HG02610 (cell line): ENCODE measurements at regions not wholly inside any gene's neighbourhood (a gene's known extent, or its start where the extent isn't known, plus 50 kb on each side); places are given as distances from the start of the nearest gene placed in this dataset.

Experiments
- ATAC-seq: cut with Tn5 transposase; IDR thresholded peaks from one replicate; pipeline ENCODE4 v1.9.1; 2021; ENCODE audit warnings: mild to moderate bottlenecking, moderate library complexity; ENCODE audit not compliant: unreplicated experiment

DNA sequence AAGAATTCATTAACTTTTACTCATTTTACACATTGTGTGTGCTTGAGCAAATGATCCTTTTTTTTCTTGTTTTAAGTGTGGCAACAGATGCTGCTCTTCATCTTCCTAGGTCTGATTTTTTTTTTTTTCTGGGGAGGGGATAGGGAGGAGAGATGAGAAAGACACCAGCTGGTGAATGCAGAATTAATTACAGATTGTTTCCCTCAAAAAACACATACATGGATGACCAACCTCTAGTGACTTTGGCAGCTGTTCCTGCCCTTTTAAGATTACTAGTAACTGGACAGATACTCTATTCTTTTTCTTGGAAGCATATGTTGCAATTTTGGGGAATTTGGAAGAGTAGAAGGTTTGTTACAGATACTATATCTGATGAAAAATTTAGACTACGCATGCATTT, 103.6 kb upstream of the MYO16 start:
- ATAC-seq, result no peak

DNA sequence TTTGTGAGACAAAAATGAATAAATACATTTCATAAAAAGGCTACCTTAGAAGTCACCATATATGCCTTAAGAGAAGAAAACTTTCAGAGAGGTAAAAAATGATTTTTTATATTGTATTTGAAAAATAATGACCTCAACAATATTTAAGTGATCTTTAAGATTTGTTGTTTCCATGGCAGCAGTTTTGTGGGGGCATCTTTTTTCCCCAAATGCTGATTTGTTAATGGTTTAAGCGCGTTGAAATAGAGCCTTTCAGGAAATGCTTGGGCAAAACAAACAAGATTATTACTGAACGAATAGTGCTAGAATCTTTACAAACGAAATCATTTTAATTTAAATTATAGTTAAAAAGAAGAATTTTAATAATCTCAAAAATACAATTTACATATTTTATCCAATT, 103.1 kb upstream of the MYO16 start:
- no peak for ATAC-seq

DNA sequence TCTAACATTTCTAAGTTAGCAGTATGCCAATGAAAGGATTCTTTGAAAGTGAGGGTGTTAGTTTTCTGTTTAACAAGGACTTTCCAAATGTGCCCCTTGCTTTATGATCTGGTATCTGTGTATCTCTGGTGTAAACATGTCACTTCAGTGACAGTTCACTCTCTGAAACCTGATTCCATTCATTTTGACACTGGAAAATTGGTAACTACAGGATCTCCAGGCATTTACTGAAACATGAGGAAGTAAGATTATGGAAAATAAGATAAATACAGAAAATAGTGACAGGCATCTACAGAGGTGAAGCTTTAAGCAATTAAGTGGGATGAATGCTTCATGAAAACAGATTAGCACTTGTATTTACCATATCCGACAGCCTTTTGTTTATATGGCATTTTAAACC, 101.6 kb upstream of the MYO16 start:
- ATAC-seq, result no peak

DNA sequence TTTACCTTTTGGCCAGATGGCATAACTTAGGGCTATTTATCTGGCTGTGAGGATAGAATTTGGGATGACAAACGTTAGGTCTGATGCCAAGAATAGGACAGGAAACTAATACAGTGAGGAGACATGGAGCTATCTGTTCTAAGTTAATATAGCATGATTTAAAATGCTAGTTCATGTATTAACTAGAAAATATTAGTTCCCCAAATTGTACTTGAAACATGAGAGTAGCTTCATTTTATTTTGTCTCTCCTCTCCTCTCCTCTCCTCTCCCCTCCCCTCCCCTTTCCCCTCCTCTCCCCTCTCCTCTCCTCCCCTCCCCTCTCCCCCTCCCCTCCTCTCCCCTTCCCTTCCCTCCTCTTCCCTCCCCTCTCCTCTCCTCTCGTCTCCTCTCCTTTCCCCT, 101.1 kb upstream of the MYO16 start:
- no peak for ATAC-seq

DNA sequence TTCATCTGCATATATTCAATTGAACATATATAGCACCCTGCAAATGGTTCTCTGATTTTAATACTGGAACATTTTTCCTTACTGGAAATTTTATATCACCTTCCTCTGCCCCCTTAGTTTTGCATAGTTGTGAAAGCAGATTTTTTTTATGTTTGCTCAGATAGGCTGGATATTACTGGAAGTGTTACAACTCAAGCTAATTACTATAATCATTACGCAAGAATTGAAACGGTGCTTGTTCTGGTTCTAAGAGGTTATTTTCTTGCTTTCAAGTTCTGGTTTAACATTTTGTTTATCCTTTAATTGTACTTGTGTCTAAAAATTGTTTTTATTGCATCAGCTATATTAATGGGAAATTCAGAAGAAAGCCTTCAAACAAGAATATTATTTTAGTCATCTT, 95.6 kb upstream of the MYO16 start:
- no peak for ATAC-seq

DNA sequence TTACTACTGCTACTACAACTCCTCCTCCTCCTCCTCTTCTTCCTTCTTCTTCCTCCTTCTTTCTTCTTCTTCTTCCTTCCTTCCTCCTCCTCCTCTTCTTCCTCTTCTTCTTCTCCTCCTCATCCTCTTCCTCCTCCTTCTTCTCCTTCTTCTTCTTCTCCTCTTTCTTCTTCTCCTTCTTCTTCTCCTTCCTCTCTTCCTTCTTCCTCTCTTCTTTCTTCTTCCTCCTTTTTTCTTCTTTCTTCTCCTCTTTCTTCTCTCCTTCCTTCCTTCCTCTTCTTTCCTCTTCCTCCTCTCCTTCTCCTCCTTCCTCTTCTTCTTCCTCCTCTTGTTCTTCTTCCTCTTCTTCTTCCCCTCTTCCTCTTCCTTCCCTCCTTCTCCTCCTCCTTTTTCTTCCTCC, 94.7 kb upstream of the MYO16 start:
- no peak for ATAC-seq

DNA sequence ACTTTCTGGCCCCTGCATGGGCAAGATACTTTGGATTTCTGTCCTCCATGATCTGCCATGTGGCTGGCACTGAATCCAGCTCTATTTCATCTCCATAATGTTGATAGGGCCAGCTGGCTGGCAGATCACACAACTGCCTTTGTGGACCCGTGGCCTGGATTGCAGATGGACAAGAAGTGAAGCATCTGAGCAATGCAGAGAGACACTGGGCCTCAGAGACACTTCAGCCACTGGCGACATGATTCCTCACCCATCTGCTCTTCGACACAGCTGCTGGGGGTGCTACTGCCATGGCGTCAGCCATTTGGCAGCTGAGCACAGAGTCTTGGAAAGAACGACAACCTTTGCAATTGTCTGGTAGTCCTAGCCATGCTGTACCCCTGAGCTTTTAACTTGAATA, 79.5 kb upstream of the MYO16 start:
- ATAC-seq, result no peak

DNA sequence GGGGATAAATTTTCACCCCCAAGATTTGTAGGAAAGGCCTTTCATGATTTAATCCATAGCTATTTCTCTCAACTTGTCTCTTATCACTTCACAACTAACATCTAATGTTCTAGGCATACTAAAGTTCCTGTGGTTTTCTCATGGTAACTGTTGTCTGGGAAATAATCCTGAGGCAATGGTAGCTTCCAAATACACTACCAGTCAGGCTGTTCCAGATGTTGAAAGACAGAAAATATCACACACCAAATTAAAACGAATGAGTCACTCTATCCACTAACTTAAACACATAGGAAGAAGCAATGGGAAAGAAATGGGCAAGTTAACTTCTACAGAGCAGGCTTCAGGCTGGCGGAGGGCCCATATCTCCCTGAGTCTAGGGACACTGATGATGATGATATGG, 77.7 kb upstream of the MYO16 start:
- ATAC-seq, result no peak

DNA sequence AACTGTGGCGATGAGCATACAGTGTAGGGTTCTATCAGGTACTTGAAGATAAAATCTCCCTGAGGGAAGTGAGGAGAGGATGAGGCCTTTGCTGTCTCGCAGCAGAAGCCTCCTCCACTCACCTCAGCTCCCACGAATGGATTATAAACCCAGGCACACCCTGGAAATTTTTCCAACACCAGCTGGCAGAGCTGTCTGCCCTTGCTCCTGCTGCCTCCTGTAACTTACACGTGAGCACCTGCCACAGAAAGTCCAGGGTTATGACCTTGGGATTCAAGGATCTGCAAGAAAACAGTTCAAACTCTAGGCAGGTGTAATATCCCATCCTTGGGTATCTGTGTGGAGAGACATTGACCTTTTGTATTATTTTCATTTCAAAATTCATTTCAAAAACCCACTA, 70.9 kb upstream of the MYO16 start:
- ATAC-seq, result no peak

DNA sequence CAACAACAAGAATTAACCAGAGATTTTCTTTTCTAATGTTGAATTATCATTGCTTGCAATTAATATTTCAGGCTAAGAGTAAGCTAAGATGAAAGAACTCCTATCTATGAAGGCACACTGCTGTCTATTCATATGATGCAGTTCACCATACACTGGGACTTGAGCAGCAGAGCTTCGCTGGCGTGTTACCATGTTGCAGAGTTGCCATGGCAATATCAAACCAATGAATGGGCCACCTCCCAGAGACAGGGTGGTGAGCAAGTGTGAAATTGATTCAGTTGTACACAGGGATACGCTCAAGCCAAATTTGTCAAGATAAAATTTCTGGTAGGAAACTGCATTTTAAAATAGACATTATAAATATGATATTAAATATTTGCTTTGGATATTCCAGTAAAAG, 69.3 kb upstream of the MYO16 start:
- ATAC-seq, result no peak

DNA sequence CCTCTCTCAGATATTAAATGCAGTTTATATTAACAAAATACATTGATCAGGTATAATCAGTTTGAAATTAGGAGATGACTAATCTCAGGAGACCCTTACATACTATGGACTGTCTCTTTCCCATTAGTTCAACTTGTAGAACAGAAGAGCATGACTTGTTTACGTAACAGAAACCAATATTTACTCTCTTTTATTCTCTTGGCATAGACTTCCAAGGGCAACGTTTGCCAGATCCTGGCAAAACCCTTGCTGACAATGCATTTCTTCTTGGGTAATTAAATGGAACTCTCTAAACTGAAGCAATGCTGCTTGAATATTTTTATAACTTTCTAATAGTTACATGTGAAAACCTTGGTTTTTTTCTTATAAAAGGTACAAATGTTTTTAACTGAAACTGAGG, 68.3 kb upstream of the MYO16 start:
- no peak for ATAC-seq

DNA sequence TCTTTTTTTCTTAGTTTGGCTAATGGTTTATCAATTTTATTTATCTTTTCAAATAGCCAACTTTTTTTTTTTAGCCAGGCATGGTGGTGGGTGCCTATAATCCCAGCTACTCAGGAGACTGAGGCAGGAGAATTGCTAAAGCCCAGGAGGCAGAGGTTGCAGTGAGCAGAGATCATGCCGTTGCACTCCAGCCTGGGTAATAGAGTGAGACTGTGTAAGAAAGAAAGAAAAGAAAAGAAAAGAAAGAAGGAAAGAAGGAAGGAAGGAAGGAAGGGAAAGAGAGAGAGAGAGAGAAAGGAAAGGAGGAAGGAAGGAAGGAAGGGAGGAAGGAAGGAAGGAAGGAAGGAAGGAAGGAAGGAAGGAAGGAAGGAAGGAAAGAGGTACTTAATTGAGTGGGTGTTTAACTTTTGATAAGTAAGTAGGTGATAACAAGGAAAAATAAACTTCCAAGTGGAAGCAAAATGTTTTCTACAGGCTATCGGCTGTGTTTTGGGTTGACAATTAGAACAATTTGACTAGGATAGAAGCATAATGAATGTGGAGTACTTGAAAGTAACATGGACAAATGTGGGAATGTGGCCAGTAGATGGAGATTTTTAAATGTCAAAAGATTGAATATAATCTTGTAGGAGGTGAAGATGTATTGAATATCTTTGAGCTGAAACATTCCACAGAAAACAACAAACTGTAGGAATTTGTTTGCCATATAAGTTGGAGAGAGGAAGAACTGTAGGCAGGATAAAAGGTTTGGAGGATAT, 62.8 kb upstream of the MYO16 start:
- no peak for ATAC-seq

DNA sequence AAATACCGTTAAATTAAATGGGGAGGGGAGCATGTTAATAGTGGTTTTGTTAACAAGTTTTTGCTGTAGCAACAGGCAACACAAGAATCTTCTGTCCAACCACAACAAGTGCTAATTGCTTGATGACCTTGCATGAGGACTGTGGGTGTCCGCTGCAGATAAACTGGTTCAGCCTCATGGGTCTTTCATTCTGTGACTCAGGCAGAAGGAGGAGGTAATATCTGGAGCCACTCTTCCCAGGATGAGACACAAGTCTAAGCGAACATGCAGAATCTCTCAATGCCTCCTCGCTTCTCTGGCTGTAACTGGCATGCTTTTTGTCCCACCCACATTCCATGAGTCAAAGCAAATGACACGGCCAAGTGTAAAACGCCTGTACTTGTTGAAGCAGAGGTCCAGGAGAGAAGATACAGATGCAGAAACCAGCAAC, 56.6 kb upstream of the MYO16 start:
- no peak for ATAC-seq

DNA sequence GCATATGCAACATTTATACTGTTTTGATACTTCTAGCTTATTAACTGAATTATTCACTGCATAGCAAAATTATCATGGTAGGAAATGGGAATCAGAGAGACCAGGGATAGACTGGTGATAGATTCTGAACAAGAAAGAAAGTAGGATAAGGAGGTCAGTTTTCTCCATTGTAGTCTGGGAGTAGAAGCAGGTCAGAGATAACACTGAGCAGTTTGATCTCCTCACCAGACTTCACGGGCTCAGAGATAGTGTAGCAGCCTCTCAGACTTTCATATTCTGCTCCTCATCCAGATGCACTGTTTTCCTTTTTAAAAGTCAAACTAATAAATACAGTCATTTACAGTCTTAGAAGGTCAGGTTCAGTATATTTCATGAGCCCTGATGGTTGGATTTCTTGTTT, 56.0 kb upstream of the MYO16 start:
- ATAC-seq, result no peak

DNA sequence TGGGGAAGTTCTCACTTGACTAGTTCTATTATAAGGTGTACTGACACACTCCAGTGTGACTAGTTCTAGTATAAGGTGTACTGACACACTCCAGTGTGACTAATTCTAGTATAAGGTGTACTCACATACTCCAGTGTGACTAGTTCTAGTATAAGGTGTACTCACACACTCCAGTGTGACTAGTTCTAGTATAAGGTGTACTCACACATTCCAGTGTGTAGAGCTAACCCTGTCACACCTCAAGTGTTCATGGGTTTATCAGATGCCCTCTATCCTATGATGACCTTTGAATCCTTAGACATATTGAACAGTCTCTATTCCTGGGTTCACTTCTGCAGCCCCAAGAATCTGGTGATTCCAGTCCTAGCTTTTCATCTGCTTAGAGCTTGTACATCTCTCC, 54.6 kb upstream of the MYO16 start:
- ATAC-seq, result peak; percentile 18

DNA sequence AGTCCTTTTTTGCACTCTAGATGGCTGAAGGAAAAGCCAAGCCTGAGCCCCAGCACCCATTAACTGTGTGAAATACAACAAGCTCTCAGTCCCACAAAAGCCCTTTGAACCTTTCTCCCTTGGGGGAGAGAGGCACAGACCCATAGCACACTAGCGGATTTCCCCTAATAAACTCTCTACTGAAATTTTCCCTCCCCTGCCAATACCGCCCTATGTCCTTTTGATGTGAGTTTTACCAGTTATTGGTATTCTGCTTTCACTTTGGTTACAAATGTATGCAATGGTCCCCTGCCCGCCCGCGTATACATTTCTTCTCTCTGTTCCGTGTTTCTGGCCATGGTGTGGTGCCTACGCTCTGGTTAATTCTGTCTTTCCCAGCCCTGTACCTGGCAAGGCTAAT, 54.0 kb upstream of the MYO16 start:
- peak; percentile 56 for ATAC-seq
